VCaP (cell line): ENCODE measurements at regions not wholly inside any gene's neighbourhood (a gene's known extent, or its start where the extent isn't known, plus 50 kb on each side); places are given as distances from the start of the nearest gene placed in this dataset.
"Not testable (repeated sequence)": the region's sequence is repeated elsewhere in the genome, so short reads cannot be mapped to it uniquely, and the experiment has no call there.

ENCODE experiments used
- H3K27ac ChIP-seq: fragments of 450-650 bp; 2 replicates; pipeline ENCODE4 v1.5.1; 2017
- TF ChIP-seq, protein P1 (sequence below): fragments of 450-650 bp; conservative IDR thresholded peaks from 2 replicates; pipeline ENCODE4 v1.5.1; 2017; ENCODE audit warnings: mild to moderate bottlenecking, moderate library complexity

DNA sequence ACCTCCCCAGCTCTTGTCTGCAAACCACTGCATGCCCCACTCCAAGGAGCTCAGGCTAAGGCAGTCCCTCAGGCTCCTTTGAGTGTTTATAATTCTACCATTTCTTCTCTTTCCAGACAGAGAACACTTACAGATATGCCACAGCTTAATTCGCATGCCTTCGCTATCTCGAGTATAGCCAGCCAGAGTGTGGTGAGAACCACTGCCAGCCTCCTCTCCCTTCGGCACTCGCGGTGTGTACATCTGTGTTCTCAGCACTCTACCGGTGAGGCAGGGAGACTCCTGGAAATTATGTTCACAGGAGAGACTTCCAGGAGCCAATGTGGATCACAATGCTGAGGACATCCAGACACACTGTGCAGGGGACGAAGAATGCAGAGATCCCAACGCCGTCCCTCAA, 143.7 kb upstream of the IRX1 start:
- H3K27ac ChIP-seq, result no peak overlapping the region
- TF ChIP-seq, protein P1, sequence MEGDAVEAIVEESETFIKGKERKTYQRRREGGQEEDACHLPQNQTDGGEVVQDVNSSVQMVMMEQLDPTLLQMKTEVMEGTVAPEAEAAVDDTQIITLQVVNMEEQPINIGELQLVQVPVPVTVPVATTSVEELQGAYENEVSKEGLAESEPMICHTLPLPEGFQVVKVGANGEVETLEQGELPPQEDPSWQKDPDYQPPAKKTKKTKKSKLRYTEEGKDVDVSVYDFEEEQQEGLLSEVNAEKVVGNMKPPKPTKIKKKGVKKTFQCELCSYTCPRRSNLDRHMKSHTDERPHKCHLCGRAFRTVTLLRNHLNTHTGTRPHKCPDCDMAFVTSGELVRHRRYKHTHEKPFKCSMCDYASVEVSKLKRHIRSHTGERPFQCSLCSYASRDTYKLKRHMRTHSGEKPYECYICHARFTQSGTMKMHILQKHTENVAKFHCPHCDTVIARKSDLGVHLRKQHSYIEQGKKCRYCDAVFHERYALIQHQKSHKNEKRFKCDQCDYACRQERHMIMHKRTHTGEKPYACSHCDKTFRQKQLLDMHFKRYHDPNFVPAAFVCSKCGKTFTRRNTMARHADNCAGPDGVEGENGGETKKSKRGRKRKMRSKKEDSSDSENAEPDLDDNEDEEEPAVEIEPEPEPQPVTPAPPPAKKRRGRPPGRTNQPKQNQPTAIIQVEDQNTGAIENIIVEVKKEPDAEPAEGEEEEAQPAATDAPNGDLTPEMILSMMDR, result no peak

DNA sequence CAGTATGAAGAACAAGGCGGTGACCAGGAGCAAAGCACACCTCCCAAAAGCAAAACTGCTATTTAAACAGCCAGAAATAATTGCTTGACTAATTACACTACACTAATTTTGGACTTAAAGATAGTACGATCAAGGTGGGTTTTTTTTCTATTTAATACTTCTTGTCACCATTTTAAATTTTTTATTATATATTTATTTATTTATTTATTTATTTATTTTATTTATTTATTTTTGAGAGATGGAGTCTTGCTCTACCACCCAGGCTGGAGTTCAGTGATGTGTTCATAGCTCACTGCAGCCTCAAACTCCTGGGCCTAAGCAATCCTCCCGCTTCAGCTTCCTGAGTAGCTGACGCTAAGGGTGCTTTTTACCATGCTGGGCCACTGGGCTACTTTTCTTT, 146.2 kb upstream of the IRX1 start:
- TF ChIP-seq, protein P1, result no peak
- no peak overlapping the region for H3K27ac ChIP-seq

DNA sequence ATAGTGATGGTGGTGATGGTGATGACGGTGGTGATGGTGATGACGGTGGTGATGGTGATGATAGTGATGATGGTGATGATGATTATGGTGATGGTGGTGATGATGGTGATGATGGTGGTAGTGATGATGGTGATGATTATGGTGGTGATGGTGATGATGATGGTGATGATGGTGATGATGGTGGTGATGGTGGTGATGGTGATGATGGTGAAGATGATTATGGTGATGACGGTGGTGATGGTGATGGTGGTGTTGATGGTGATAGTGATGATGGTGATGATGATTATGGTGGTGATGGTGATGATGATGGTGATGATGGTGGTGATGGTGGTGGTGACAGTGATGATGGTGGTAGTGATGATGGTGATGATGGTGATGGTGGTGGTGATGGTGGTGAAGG, 149.2 kb upstream of the IRX1 start:
- no peak overlapping the region for H3K27ac ChIP-seq
- TF ChIP-seq, protein P1, result no peak

DNA sequence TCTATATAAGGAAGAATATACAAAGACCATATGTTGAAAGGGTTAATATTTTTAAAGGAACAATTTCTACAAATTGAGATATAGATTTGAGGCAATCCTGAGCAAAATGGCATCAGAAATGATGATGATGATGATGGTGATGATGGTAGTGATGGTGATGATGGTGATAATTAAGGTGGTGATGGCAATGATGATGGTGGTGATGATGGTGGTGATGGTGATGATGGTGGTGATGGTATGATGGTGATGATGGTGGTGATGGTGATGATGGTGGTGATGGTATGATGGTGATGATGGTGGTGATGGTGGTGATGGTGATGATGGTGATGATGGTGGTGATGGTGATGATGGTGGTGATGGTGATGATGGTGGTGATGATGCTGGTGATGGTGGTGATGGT, 150.1 kb upstream of the IRX1 start:
- not testable (repeated sequence) for H3K27ac ChIP-seq

DNA sequence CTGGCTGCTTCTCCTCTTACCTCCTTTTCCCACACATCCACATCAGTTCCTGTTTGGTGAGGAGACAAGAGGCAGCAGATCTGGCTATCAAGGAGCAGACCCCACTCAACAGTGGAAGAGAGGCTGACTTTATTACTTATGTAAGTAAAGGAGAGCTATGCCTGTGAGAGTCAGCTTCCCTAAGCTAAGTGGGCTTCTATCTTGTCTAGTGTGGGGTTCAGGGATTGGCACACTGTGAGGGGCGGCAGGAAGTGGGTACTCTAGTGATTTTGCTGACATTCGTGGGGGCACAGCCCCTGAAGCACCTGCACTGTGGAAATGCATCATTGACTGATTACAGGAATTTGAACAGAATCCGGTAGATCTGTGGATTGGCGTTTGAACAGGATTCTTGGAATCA, 163.5 kb upstream of the IRX1 start:
- no peak overlapping the region for H3K27ac ChIP-seq
- TF ChIP-seq, protein P1, result no peak

DNA sequence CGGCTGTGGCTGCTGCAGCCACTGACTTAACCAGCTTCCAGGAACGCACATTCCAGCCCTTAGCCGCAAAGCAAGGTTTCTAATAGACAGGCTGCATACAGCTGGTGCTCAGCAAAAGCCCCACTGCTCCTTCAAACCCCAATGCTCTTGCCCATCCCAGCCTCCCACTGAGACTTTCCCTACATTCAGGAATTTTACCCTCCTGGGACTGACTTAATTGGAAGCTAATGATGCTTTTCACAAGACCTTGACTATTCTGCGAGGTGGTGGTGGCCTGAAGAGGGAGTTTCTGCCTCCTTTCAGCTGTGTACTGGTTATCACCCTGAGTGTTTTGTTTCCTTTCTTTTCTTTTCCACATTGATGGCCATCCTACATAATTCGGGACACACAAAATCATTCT, 164.9 kb upstream of the IRX1 start:
- no peak overlapping the region for H3K27ac ChIP-seq

DNA sequence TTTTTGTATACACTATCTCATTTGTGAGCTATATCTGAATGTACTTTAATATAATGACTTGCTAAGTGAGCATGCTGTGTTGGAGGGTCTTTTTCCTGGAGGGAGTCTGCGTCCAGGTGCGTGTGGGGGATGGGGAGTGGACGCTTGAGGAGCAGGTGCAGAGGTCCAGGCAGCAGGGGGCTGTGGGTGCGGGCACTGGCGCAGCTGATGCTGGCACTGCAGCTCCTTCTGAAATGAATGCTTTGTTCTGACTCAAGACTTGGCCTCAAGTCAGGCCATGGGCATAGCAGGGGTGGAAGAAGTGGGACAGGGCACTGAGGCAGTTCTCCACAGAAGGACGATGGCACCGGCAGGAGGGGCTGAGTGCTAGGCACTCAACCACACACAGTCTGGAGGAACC, 165.7 kb upstream of the IRX1 start:
- H3K27ac ChIP-seq, result no peak overlapping the region
- TF ChIP-seq, protein P1, result no peak

More for the DNA sequence above, 164.9 kb upstream of the IRX1 start:
- TF ChIP-seq, protein P1, result no peak

DNA sequence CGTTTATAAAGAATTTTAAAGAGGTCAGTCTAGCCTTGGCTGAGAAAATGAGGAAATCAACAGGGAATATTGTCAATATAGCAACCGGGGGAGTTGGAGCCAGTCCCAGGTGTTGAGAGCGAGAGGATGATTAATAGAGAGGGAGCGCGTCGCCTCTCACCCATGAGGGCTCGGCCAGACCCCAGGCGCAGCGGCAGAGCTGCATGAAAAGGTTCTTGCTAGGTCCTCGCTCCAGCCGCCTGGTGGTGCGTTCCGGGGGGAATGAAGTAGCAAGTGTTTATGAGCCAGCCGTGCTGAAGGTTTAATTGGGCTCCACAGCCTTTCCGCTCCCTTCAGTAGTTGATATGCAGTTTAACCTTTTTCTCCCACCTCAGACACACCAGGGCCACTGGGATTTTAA, 167.3 kb upstream of the IRX1 start:
- TF ChIP-seq, protein P1, result no peak

More for the DNA sequence above, 167.3 kb upstream of the IRX1 start:
- H3K27ac ChIP-seq, result no peak overlapping the region
